ENCODE measurements at regions not wholly inside any gene's neighbourhood (a gene's known extent, or its start where the extent isn't known, plus 50 kb on each side); places are given as distances from the start of the nearest gene placed in this dataset.

GRCh38 chr10:36636285-36636839 lies 489.0 kb upstream of the ANKRD30A start:
- Histone ChIP-seq H3K9me3 (ENCODE audit: insufficient read depth, low read depth, low read length) (no peaks in the 10 kb centered on the region), H3K79me2 (ENCODE audit: insufficient read depth, low read length) (no peaks in the 10 kb centered on the region), H3K4me1 (ENCODE audit: insufficient read depth, low read length) (peaks cover 8% of the 10 kb centered on the region), H3K27me3 (ENCODE audit: insufficient read depth, low read length) (no peaks in the 10 kb centered on the region), H3K9ac (ENCODE audit: low read length) (no peak overlapping the region), H3K4me2 (ENCODE audit: low read length) (no peak overlapping the region), H2AFZ (ENCODE audit: low read depth, low read length) (no peak overlapping the region), H3K4me3 (ENCODE audit: insufficient read depth, low read depth, low read length) (no peak overlapping the region), H3K36me3 (ENCODE audit: insufficient read depth, low read length) (no peaks in the 10 kb centered on the region), H4K20me1 (ENCODE audit: insufficient read depth, low read length) (no peaks in the 10 kb centered on the region), H3K27ac (ENCODE audit: low read depth, low read length) (no peak overlapping the region)
- no peaks in the 10 kb centered on the region for H3K36me3 Mint-ChIP-seq (ENCODE audit: low read depth, unreplicated experiment)
- H3K27ac Mint-ChIP-seq (ENCODE audit: unreplicated experiment): no peak overlapping the region
- H3K4me1 Mint-ChIP-seq (ENCODE audit: low read depth, unreplicated experiment): peaks cover 5% of the 10 kb centered on the region
- H3K27me3 Mint-ChIP-seq (ENCODE audit: low read depth, unreplicated experiment): no peaks in the 10 kb centered on the region
- FAIRE-seq (peak; percentile 20), DNase-seq (ENCODE audit: low read depth) (no peak)
- no peak overlapping the region for H3K4me3 Mint-ChIP-seq (ENCODE audit: unreplicated experiment)
- no peak for TF ChIP-seq EZH2 (IDR thresholded peaks at IDR 0.05; ENCODE audit: insufficient read depth, low read length)
- TF ChIP-seq, protein P1, sequence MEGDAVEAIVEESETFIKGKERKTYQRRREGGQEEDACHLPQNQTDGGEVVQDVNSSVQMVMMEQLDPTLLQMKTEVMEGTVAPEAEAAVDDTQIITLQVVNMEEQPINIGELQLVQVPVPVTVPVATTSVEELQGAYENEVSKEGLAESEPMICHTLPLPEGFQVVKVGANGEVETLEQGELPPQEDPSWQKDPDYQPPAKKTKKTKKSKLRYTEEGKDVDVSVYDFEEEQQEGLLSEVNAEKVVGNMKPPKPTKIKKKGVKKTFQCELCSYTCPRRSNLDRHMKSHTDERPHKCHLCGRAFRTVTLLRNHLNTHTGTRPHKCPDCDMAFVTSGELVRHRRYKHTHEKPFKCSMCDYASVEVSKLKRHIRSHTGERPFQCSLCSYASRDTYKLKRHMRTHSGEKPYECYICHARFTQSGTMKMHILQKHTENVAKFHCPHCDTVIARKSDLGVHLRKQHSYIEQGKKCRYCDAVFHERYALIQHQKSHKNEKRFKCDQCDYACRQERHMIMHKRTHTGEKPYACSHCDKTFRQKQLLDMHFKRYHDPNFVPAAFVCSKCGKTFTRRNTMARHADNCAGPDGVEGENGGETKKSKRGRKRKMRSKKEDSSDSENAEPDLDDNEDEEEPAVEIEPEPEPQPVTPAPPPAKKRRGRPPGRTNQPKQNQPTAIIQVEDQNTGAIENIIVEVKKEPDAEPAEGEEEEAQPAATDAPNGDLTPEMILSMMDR (IDR thresholded peaks at IDR 0.05; ENCODE audit: insufficient read depth, low read depth, low read length): no peak
- H3K9me3 Mint-ChIP-seq (ENCODE audit: unreplicated experiment): no peaks in the 10 kb centered on the region

DNA sequence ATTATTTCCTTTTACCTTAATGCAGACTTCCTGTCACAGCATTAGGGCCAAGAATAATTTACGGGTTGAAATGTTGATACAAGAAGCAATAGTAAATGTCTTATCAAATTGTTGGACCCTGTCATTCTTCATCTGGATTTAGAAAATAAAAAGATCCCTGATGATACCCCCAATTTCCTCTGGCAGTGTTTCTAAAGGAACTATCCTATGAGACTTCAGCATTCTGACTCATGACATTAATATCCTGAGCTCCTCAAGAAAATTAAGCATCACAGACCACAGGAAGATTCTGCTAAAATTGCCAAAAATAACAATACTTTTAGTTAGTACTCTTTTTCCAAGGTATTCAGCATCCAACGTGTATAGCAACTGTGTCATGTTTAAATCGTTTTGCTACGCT lies 490.5 kb upstream of the ANKRD30A start:
- Mint-ChIP-seq H3K36me3 (ENCODE audit: low read depth, unreplicated experiment) (no peaks in the 10 kb centered on the region), H3K27me3 (ENCODE audit: low read depth, unreplicated experiment) (no peaks in the 10 kb centered on the region), H3K4me3 (ENCODE audit: unreplicated experiment) (no peak overlapping the region), H3K9me3 (ENCODE audit: unreplicated experiment) (no peaks in the 10 kb centered on the region), H3K27ac (ENCODE audit: unreplicated experiment) (no peak overlapping the region), H3K4me1 (ENCODE audit: low read depth, unreplicated experiment) (peaks cover 5% of the 10 kb centered on the region)
- H3K36me3 ChIP-seq (ENCODE audit: insufficient read depth, low read length): no peaks in the 10 kb centered on the region
- TF ChIP-seq, protein P1 (IDR thresholded peaks at IDR 0.05; ENCODE audit: insufficient read depth, low read depth, low read length): no peak
- no peak for TF ChIP-seq EZH2 (IDR thresholded peaks at IDR 0.05; ENCODE audit: insufficient read depth, low read length)
- H3K79me2 ChIP-seq (ENCODE audit: insufficient read depth, low read length): no peaks in the 10 kb centered on the region
- no peak overlapping the region for H3K9ac ChIP-seq (ENCODE audit: low read length)
- no peaks in the 10 kb centered on the region for H3K27me3 ChIP-seq (ENCODE audit: insufficient read depth, low read length)
- H3K4me3 ChIP-seq (ENCODE audit: insufficient read depth, low read depth, low read length): no peak overlapping the region
- peak overlapping the region; percentile 55 for H3K4me2 ChIP-seq (ENCODE audit: low read length)
- peak; percentile 82 for DNase-seq (ENCODE audit: low read depth)
- H3K4me1 ChIP-seq (ENCODE audit: insufficient read depth, low read length): peaks cover 8% of the 10 kb centered on the region
- H2AFZ ChIP-seq (ENCODE audit: low read depth, low read length): no peak overlapping the region
- no peaks in the 10 kb centered on the region for H3K9me3 ChIP-seq (ENCODE audit: insufficient read depth, low read depth, low read length)
- peak; percentile 96 for FAIRE-seq
- no peaks in the 10 kb centered on the region for H4K20me1 ChIP-seq (ENCODE audit: insufficient read depth, low read length)
- H3K27ac ChIP-seq (ENCODE audit: low read depth, low read length): peak overlapping the region; percentile 10

GRCh38 chr10:36630267-36630666 lies 495.1 kb upstream of the ANKRD30A start:
- DNase-seq (ENCODE audit: low read depth) (no peak), FAIRE-seq (no peak)
- Histone ChIP-seq H3K27ac (ENCODE audit: low read depth, low read length) (no peak overlapping the region), H3K36me3 (ENCODE audit: insufficient read depth, low read length) (no peaks in the 10 kb centered on the region), H3K9ac (ENCODE audit: low read length) (no peak overlapping the region), H3K9me3 (ENCODE audit: insufficient read depth, low read depth, low read length) (no peaks in the 10 kb centered on the region), H3K4me3 (ENCODE audit: insufficient read depth, low read depth, low read length) (no peak overlapping the region), H3K4me1 (ENCODE audit: insufficient read depth, low read length) (peaks cover 5% of the 10 kb centered on the region), H4K20me1 (ENCODE audit: insufficient read depth, low read length) (no peaks in the 10 kb centered on the region), H3K79me2 (ENCODE audit: insufficient read depth, low read length) (no peaks in the 10 kb centered on the region), H3K27me3 (ENCODE audit: insufficient read depth, low read length) (no peaks in the 10 kb centered on the region), H2AFZ (ENCODE audit: low read depth, low read length) (no peak overlapping the region), H3K4me2 (ENCODE audit: low read length) (no peak overlapping the region)
- H3K4me3 Mint-ChIP-seq (ENCODE audit: unreplicated experiment): no peak overlapping the region
- no peaks in the 10 kb centered on the region for H3K9me3 Mint-ChIP-seq (ENCODE audit: unreplicated experiment)
- H3K36me3 Mint-ChIP-seq (ENCODE audit: low read depth, unreplicated experiment): no peaks in the 10 kb centered on the region
- H3K4me1 Mint-ChIP-seq (ENCODE audit: low read depth, unreplicated experiment): peaks cover 5% of the 10 kb centered on the region
- TF ChIP-seq, protein P1 (IDR thresholded peaks at IDR 0.05; ENCODE audit: insufficient read depth, low read depth, low read length): no peak
- TF ChIP-seq EZH2 (IDR thresholded peaks at IDR 0.05; ENCODE audit: insufficient read depth, low read length): no peak
- no peak overlapping the region for H3K27ac Mint-ChIP-seq (ENCODE audit: unreplicated experiment)
- no peaks in the 10 kb centered on the region for H3K27me3 Mint-ChIP-seq (ENCODE audit: low read depth, unreplicated experiment)

Data from astrocyte (in vitro differentiated cells and primary cell).